ENCODE measurements at regions not wholly inside any gene's neighbourhood (a gene's known extent, or its start where the extent isn't known, plus 50 kb on each side); places are given as distances from the start of the nearest gene placed in this dataset.

DNA sequence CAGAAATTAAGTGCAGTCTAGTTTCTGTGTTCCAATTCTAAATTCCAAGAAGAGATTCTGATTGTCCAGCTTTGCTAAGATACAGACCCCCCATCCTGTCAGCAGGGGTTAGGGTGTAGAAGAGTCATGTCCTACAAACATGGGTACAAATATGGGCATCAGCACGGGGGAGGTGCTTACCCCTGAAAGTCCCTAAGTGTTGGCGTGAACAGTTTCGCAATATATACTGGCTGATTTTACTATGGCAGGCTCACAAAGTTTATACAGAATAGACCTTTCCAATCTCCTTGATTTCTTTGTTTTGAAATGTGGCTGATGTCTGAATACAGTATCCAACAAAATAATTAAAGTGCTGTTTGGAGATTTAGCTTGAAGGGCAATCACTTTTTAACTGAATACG lies 71.6 kb upstream of the PPM1H start:
- TF ChIP-seq, protein P1, sequence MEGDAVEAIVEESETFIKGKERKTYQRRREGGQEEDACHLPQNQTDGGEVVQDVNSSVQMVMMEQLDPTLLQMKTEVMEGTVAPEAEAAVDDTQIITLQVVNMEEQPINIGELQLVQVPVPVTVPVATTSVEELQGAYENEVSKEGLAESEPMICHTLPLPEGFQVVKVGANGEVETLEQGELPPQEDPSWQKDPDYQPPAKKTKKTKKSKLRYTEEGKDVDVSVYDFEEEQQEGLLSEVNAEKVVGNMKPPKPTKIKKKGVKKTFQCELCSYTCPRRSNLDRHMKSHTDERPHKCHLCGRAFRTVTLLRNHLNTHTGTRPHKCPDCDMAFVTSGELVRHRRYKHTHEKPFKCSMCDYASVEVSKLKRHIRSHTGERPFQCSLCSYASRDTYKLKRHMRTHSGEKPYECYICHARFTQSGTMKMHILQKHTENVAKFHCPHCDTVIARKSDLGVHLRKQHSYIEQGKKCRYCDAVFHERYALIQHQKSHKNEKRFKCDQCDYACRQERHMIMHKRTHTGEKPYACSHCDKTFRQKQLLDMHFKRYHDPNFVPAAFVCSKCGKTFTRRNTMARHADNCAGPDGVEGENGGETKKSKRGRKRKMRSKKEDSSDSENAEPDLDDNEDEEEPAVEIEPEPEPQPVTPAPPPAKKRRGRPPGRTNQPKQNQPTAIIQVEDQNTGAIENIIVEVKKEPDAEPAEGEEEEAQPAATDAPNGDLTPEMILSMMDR (IDR thresholded peaks at IDR 0.05), result no peak
- TF ChIP-seq POLR2A (IDR thresholded peaks at IDR 0.05), result no peak

Measured in ovary (tissue), 3 donors.